ENCODE measurements at regions not wholly inside any gene's neighbourhood (a gene's known extent, or its start where the extent isn't known, plus 50 kb on each side); places are given as distances from the start of the nearest gene placed in this dataset.

DNA sequence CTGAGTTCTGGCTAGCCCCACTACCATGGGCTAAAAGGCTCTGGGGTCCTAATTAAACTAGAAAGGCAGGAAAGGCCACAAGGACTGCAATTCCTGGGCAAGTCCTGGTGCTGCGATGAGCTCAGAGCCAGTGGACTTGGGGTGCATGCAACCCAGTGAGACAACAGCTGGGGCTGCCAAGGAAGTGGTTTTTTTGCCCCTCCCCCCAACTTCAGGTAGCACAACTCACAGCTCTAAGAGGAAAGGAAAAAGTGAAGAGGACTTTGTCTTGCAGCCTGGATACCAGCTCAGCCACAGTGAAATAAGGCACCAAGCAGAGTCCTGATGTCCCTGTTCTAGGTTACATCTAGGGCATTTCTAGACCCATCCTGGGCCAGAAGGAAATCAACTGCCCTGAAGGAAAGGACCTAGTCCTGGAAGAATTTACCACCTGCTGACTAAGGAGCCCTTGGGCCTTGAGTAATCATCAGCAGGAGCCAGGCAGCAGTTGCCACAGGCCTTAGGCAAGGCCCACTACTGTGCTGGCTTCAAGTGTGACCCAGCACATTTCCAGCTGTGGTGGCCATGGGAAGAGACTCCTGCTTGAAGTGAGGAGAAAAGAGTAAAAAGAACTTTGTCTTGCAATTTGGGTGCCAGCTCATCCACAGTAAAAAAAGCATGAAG, 358.4 kb downstream of the BTBD3 start:
- no peak for DNase-seq (ENCODE audit: low spot score)

DNA sequence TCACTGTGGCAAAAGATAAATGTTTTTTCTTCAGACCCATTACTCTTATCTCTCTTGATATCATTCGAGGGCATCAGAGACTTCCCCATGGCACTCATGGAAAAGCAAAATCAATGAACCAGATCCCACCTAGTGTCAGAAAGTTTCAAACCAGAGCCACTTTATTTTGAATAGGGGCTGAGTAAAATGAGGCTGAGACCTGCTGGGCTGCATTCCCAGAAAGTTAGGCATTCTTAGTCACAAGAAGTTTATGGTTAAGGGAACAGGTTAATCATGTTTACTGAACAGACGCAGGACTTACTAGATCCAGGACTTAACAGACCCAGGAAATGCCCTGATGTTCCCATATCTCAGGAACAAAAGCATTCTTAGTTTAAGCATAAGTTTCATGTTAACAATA, 369.9 kb downstream of the BTBD3 start:
- DNase-seq (ENCODE audit: low spot score): no peak

GRCh38 chr20:12289465-12289864, 371.8 kb downstream of the BTBD3 start:
- DNase-seq (ENCODE audit: low spot score): no peak

GRCh38 chr20:12291386-12291785, 373.7 kb downstream of the BTBD3 start:
- no peak for DNase-seq (ENCODE audit: low spot score)

GRCh38 chr20:12293900-12294299, 376.2 kb downstream of the BTBD3 start:
- DNase-seq (ENCODE audit: low spot score): no peak

DNA sequence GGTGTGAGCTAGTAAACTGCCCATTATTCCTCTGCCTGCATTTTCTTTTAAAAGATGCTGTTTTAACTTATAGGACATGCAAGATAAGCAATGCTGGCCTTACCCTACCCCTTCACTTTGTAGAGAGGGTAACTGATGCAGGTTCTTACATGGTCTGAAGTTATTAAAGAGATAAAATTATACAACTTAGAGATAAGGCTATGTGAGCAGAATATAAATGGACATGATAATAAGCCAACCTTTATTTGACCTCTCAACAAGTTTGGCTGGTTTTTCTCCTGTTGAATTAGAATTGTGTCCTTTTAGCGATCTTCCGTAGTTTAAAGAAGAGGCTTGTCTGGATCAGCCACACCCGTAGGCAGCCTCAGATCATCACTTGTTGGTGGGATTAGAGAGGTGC, 377.0 kb downstream of the BTBD3 start:
- no peak for DNase-seq (ENCODE audit: low spot score)

DNA sequence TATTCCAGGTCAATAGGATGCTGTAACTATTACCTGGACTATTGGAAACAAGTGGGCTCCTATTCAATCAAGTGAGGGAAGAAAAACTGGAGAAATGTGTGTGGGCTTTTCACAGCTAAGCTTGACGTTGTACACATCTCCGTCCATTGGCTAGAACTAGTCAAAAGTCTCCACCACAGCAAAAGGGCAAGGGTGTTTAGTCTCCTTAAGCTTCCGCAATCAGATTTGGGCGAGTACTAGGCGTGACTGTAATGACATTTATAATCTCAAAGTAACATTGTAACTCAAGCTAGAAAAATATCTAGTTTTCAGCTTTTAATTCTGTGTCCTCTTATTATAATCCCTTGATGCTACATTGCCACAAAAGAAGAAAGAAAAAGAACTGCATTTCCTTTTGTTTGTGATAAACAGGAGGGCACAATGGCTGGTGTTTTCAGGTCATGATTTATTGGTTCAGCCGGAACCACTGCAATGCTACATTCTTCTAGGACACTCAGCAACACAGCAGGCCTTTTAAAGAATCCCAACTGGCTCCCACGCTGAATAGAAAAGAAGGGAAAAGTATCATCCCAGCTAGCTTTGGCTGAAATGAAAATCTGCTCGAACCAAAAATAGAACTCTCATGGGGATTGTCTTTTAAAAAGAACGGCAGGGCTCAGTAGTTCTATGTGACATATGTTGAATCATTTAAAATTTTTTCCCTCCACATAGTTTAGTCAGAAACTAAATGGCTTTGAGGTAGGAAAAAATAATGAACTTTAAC, 387.7 kb downstream of the BTBD3 start:
- DNase-seq (ENCODE audit: low spot score): no peak

DNA sequence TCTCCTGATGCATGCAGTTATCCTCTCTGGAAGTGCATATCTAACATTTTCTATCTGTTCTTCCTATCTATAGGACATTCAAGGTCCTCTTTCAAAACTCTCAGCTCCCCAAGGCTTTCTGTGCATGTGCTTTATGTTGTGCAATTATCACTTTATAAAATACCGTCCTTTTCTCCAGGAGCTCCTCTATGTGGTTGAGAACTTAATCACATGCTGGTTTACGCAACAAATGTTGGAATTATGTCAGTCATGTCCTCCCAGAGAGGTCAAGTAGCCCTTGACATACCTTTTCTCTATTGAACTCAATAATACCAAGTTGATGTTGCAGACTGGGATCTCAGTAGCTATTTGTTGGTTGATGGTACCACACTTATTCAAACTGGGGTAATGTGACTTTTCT, 388.4 kb downstream of the BTBD3 start:
- no peak for DNase-seq (ENCODE audit: low spot score)

GRCh38 chr20:12311094-12311865, 393.6 kb downstream of the BTBD3 start:
- DNase-seq (ENCODE audit: low spot score): no peak

GRCh38 chr20:12315652-12316051, 398.0 kb downstream of the BTBD3 start:
- DNase-seq (ENCODE audit: low spot score): no peak

DNA sequence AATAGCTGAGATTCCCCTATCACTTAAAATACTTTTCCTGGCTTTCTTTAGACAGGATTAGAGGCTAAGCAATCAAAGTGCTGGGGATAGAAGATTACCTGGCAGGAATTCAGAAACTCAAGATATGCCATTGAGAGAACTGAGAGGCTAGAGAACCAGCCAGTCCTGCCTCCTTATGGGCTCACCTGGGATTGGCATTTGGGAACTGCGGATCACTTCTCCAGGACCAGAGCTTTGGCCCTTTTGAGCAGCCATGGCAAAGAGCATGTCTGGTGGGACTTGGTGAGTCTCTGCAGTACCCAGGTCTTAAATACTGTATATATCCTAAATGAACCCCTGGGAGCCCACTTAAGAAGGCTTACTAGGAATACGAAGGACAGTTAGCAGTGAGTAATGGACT, 399.1 kb downstream of the BTBD3 start:
- no peak for DNase-seq (ENCODE audit: low spot score)

GRCh38 chr20:12317433-12317832, 399.7 kb downstream of the BTBD3 start:
- no peak for DNase-seq (ENCODE audit: low spot score)

- DNase-seq (ENCODE audit: low spot score): no peak
These were observed 400.4 kb downstream of the BTBD3 start for GRCh38 chr20:12318043-12318442.

DNA sequence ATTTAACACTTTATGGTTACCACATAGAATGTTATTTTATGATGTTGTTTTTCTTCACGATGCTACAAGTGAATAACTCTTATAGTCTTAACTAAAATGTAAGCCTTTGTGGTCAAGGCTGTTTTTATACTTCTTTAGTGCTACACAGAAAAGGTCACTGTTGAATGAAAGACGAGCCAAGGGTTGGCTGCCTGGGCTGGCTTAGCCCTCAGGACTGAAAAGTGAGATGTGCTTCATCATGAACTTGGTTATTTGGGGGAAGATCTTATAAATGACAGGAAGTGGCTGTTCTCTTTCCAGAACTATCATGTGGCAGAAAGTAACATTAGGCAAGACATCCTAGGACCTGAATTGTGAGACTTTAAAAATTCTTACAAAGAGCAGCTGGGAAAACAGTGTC, 404.0 kb downstream of the BTBD3 start:
- no peak for DNase-seq (ENCODE audit: low spot score)

DNA sequence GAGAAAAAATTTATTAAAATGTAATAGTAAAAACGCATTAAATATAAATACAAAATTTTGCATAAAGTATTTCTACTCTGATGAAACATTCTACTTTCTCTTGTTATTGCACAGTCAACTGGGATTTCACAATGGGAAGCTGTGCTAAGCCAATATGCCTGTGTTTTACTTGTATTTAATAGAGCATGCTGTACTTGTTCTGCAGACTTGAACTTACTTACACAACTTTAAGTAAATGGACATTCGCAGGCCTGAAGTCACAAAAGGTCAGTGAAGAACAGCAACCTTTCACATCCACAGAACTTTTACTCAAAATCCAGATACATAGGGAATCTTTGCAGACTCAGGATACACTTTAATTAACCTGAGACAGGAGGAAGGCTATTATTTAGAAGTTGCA, 409.5 kb downstream of the BTBD3 start:
- no peak for DNase-seq (ENCODE audit: low spot score)

DNA sequence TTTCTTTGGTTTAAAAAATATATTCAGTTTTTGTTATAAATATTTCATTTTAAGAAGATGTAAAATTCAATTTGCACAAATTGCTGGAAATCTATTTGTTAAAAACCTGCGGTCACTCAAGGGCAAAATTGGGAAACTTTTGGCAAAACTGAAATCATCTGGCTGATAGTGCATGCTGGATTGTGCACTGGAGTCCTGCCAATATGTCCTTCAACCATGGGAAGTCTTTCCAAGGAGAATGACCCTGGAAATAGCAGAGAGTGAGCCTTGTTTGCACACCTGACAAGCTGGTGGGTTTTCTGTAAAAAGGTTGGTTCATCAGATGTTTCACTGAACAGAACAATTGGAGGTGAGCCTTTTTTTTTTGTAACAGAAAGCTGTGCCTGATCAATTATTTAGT, 413.5 kb downstream of the BTBD3 start:
- DNase-seq (ENCODE audit: low spot score): no peak

DNA sequence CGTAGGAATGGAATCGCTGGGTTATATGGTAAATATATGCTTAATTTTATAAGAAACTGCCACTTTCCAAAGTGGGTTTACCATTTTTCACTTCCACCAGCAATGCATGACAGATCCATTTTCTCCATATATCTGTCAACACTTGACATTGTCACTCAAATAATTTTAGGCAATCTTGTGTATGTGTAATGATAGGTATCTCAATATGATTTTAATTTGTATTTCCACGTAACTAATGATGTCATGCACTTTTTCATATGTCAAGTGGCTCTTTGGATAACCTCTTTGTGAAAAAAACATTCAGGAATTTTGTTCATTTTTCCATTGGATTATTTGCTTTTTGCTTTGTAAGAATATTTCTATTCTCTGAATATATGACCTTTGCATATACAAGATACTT, 419.9 kb downstream of the BTBD3 start:
- DNase-seq (ENCODE audit: low spot score): no peak

DNA sequence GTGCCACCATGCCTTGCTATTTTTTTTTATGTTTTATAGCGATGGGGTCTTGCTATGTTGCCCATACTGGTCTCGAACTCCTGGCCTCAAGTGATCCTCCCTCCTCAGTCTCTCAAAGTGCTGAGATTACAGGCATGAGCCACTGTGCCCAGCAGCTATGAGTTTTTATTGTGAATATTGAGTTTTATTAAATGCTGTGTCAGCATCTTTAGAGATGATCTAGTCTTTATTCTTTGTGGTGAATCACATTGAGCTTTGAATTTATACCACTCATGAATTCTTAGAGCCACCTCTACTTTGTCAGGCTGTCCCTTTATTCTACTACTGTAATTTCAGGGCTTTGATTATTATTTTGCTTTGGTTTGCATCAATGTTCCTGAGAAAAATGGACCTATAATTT, 428.3 kb downstream of the BTBD3 start:
- DNase-seq (ENCODE audit: low spot score): no peak

DNA sequence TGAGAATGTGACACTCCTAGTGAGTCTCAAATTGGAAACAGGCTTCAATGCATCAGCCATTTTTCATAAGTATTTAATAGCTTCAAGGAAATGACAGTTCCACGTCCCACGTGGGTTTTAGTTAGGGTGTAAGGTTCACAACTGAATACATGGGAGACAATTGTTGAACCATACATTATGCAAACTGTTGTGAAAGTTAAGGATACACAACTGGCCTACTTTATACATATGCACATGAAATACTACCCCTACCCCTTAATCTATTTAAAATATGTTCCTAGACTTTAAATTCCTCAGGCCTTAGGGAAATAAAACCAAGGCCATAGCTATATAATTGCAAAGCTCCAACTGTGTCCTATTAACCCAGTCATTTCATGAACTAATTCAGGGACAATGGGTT, 436.1 kb downstream of the BTBD3 start:
- DNase-seq (ENCODE audit: low spot score): no peak

GRCh38 chr20:12354725-12355124, 437.0 kb downstream of the BTBD3 start:
- DNase-seq (ENCODE audit: low spot score): no peak

- no peak for DNase-seq (ENCODE audit: low spot score)
These were observed 437.5 kb downstream of the BTBD3 start for GRCh38 chr20:12355185-12355584.

GRCh38 chr20:12358006-12358654, 440.4 kb downstream of the BTBD3 start:
- DNase-seq (ENCODE audit: low spot score): no peak

DNA sequence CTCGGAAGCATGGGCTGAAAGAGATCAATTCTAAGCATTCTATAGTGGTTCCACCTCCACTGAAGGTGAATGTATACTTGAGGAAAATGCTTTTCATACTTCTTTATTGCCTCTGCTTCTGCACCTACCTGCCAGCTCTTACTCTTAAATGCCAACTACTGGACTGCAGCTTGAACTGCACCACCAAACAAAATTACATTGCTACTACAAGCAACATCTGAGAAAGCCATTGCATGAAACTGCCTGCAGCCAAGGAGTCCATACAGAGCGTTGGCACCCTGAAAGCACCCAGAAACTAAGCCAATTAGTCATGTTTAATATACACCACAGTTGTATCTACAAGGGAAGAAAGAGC, 440.9 kb downstream of the BTBD3 start:
- DNase-seq (ENCODE audit: low spot score): no peak
